HG03175 (cell line): ENCODE measurements at regions not wholly inside any gene's neighbourhood (a gene's known extent, or its start where the extent isn't known, plus 50 kb on each side); places are given as distances from the start of the nearest gene placed in this dataset.
"Not testable (repeated sequence)": the region's sequence is repeated elsewhere in the genome, so short reads cannot be mapped to it uniquely, and the experiment has no call there.

Experiments
- ATAC-seq: cut with Tn5 transposase; IDR thresholded peaks from one replicate; pipeline ENCODE4 v1.9.1; 2021; ENCODE audit warnings: mild to moderate bottlenecking, moderate library complexity; ENCODE audit not compliant: unreplicated experiment

GRCh38 chr4:1531683-1532548 lies 125.7 kb upstream of the NKX1-1 start:
- no peak for ATAC-seq

- no peak for ATAC-seq
These were observed 124.1 kb upstream of the NKX1-1 start for GRCh38 chr4:1530356-1530755.

- no peak for ATAC-seq
These were observed 118.5 kb upstream of the NKX1-1 start for GRCh38 chr4:1524761-1525160.

- ATAC-seq = no peak
These were observed 117.8 kb upstream of the NKX1-1 start for GRCh38 chr4:1523907-1524636.

- no peak for ATAC-seq
These were observed 117.3 kb upstream of the NKX1-1 start for GRCh38 chr4:1523506-1523905.

GRCh38 chr4:1523033-1523432 lies 116.8 kb upstream of the NKX1-1 start:
- ATAC-seq = no peak

- ATAC-seq = no peak
These were observed 116.4 kb upstream of the NKX1-1 start for GRCh38 chr4:1522606-1523005.

- no peak for ATAC-seq
These were observed 115.6 kb upstream of the NKX1-1 start for GRCh38 chr4:1521821-1522361.

GRCh38 chr4:1520795-1521576 lies 114.7 kb upstream of the NKX1-1 start:
- not testable (repeated sequence) for ATAC-seq

GRCh38 chr4:1519787-1520661 lies 113.8 kb upstream of the NKX1-1 start:
- ATAC-seq = no peak

GRCh38 chr4:1518997-1519700 lies 112.9 kb upstream of the NKX1-1 start:
- no peak for ATAC-seq

- no peak for ATAC-seq
These were observed 111.6 kb upstream of the NKX1-1 start for GRCh38 chr4:1517592-1518411.

- no peak for ATAC-seq
These were observed 110.7 kb upstream of the NKX1-1 start for GRCh38 chr4:1516881-1517480.

- ATAC-seq = no peak
These were observed 110.0 kb upstream of the NKX1-1 start for GRCh38 chr4:1516261-1516660.

GRCh38 chr4:1515763-1516162 lies 109.5 kb upstream of the NKX1-1 start:
- ATAC-seq = no peak

GRCh38 chr4:1515156-1515555 lies 108.9 kb upstream of the NKX1-1 start:
- ATAC-seq = no peak

- ATAC-seq = no peak
These were observed 108.4 kb upstream of the NKX1-1 start for GRCh38 chr4:1514612-1515011.

- no peak for ATAC-seq
These were observed 107.8 kb upstream of the NKX1-1 start for GRCh38 chr4:1513936-1514483.
